Mesothelial cell of epicardium (in vitro differentiated cells): ENCODE measurements at regions not wholly inside any gene's neighbourhood (a gene's known extent, or its start where the extent isn't known, plus 50 kb on each side); places are given as distances from the start of the nearest gene placed in this dataset.
A peak's percentile ranks its signal among the peaks of the same experiment; 100 is the strongest.

Source experiments
- DNase-seq, 2 experiments: peaks; one replicate each; pipeline ENCODE4 v3.0.0; 2021; ENCODE audit warnings: low spot score in 2 of 2; ENCODE audit not compliant: unreplicated experiment in 2 of 2
- H3K27ac Mint-ChIP-seq: 2 replicates; pipeline ENCODE4 v1.8.0; 2021; ENCODE audit warnings: mixed read lengths
- H3K27me3 Mint-ChIP-seq: 2 replicates; pipeline ENCODE4 v1.8.0; 2021; ENCODE audit warnings: low read depth, mixed read lengths
- H3K36me3 Mint-ChIP-seq: 2 replicates; pipeline ENCODE4 v1.8.0; 2021; ENCODE audit warnings: mixed read lengths
- H3K4me1 Mint-ChIP-seq: 2 replicates; pipeline ENCODE4 v1.8.0; 2021; ENCODE audit warnings: mixed read lengths
- H3K4me3 Mint-ChIP-seq: 2 replicates; pipeline ENCODE4 v1.8.0; 2021; ENCODE audit warnings: mild to moderate bottlenecking, moderate library complexity, mixed read lengths
- H3K9me3 Mint-ChIP-seq: 2 replicates; pipeline ENCODE4 v1.8.0; 2021; ENCODE audit warnings: mixed read lengths
- TF ChIP-seq, protein P1 (sequence below): fragments of 200-600 bp; sonication (generic); IDR thresholded peaks from one replicate; pipeline ENCODE4 v1.5.0; 2021; ENCODE audit warnings: antibody characterized with exemption; ENCODE audit not compliant: unreplicated experiment

GRCh38 chr9:93897075-93897970 is 57.8 kb downstream of the BARX1 start:
- no peak overlapping the region for H3K4me3 Mint-ChIP-seq
- peaks cover 7% of the 10 kb centered on the region for H3K9me3 Mint-ChIP-seq
- H3K27me3 Mint-ChIP-seq = peaks cover 5% of the 10 kb centered on the region
- H3K36me3 Mint-ChIP-seq = no peaks in the 10 kb centered on the region
- no peaks in the 10 kb centered on the region for H3K4me1 Mint-ChIP-seq
- no peak overlapping the region for H3K27ac Mint-ChIP-seq
- no peak for DNase-seq
- TF ChIP-seq, protein P1, sequence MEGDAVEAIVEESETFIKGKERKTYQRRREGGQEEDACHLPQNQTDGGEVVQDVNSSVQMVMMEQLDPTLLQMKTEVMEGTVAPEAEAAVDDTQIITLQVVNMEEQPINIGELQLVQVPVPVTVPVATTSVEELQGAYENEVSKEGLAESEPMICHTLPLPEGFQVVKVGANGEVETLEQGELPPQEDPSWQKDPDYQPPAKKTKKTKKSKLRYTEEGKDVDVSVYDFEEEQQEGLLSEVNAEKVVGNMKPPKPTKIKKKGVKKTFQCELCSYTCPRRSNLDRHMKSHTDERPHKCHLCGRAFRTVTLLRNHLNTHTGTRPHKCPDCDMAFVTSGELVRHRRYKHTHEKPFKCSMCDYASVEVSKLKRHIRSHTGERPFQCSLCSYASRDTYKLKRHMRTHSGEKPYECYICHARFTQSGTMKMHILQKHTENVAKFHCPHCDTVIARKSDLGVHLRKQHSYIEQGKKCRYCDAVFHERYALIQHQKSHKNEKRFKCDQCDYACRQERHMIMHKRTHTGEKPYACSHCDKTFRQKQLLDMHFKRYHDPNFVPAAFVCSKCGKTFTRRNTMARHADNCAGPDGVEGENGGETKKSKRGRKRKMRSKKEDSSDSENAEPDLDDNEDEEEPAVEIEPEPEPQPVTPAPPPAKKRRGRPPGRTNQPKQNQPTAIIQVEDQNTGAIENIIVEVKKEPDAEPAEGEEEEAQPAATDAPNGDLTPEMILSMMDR = no peak

- Mint-ChIP-seq H3K9me3 (peaks cover 7% of the 10 kb centered on the region), H3K27ac (no peak overlapping the region), H3K27me3 (peaks cover 5% of the 10 kb centered on the region), H3K4me3 (no peak overlapping the region), H3K4me1 (no peaks in the 10 kb centered on the region), H3K36me3 (no peaks in the 10 kb centered on the region)
- no peak for DNase-seq
- TF ChIP-seq, protein P1 = no peak
Observed at GRCh38 chr9:93896496-93897033, 58.6 kb downstream of the BARX1 start.

- Mint-ChIP-seq H3K4me3 (no peak overlapping the region), H3K36me3 (no peaks in the 10 kb centered on the region), H3K27me3 (peaks cover 5% of the 10 kb centered on the region), H3K4me1 (no peaks in the 10 kb centered on the region), H3K9me3 (peaks cover 7% of the 10 kb centered on the region), H3K27ac (no peak overlapping the region)
- DNase-seq = peak; percentile 10 to 27
- TF ChIP-seq, protein P1 = no peak
Observed at GRCh38 chr9:93896093-93896492, 59.1 kb downstream of the BARX1 start.

GRCh38 chr9:93895535-93895934 is 59.6 kb downstream of the BARX1 start:
- Mint-ChIP-seq H3K9me3 (peaks cover 7% of the 10 kb centered on the region), H3K36me3 (no peaks in the 10 kb centered on the region), H3K27ac (no peak overlapping the region), H3K4me3 (no peak overlapping the region), H3K27me3 (peaks cover 7% of the 10 kb centered on the region), H3K4me1 (no peaks in the 10 kb centered on the region)
- DNase-seq = no peak
- TF ChIP-seq, protein P1 = no peak

DNA sequence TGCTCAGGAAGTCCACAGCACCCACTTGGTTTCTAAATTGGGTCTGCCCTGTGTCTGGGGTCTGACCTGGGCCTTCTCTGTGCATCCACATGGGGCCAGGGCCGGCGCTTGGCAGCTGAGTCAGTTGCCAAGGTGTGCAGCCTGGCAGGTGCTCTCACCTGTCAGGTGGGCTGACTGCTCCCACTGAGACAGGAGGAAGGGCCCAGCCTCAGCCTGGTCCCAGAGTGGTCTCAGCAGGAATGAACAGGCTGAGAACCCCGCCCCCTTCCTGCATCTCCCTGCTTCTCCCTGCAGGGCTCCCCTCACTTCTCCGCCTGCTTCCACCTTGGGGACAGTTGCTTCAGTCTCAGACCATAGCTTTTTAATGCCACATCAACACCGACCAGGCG is 60.5 kb downstream of the BARX1 start:
- Mint-ChIP-seq H3K4me3 (no peak overlapping the region), H3K27ac (no peak overlapping the region), H3K36me3 (no peaks in the 10 kb centered on the region), H3K4me1 (no peaks in the 10 kb centered on the region), H3K9me3 (peaks cover 7% of the 10 kb centered on the region), H3K27me3 (peaks cover 10% of the 10 kb centered on the region)
- DNase-seq = no peak
- TF ChIP-seq, protein P1 = no peak
